ENCODE measurements at regions not wholly inside any gene's neighbourhood (a gene's known extent, or its start where the extent isn't known, plus 50 kb on each side); places are given as distances from the start of the nearest gene placed in this dataset.
A peak's percentile ranks its signal among the peaks of the same experiment; 100 is the strongest.
"Not testable (repeated sequence)": the region's sequence is repeated elsewhere in the genome, so short reads cannot be mapped to it uniquely, and the experiment has no call there.

GRCh38 chr1:70553567-70553956, 142.5 kb downstream of the CTH start:
- intact Hi-C loops (cut with DNase I) = no loop called here
- no peak for DNase-seq

GRCh38 chr1:70554341-70554740, 143.3 kb downstream of the CTH start:
- intact Hi-C loops (cut with DNase I) = no loop called here

GRCh38 chr1:70556541-70556940, 145.5 kb downstream of the CTH start:
- no peak for DNase-seq
- intact Hi-C loops (cut with DNase I) = no loop called here

More at GRCh38 chr1:70554341-70554740, 143.3 kb downstream of the CTH start:
- DNase-seq = no peak

DNA sequence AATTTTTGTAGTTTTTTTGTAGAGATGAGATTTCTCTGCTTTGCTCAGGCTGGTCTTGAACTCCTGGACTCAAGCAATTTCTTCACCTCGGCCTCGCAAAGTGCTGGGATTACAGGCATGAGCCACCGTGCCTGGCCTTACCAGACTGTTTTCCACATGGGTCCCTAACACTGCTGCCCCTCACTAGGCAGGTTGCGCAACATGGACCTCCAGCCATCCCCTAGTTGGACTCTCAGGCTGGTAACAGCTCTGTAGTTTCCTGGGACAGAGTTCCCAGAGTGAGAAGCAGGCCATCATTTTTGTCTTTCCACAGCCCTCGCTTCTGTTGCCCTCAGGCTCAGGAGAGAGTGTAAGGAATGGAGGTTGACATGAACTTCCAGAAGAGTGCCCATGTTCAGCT, 156.1 kb downstream of the CTH start:
- DNase-seq = peak in 1 of 10 donors; percentile 45
- intact Hi-C loops (cut with DNase I) = no loop called here

DNA sequence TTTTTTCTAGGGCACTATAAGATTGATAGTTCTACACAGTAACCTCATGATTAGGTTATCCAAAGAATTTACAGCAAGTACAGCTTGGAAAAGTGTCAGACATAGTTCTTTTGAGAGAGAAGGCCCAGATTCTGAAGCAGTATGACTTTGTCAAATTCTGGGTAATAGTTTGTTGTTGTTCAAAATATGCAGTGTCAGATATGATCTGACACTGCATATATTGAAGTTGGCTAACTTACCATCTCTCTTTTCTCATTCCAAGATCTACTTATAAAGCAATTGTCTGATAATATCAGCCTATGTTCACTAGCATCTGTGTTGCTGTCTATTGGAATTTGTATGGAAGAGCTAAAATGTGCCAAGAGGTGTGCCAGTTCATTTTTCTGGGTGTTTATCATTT, 160.1 kb downstream of the CTH start:
- no peak for DNase-seq
- intact Hi-C loops (cut with DNase I) = no loop called here

- DNase-seq = no peak
- intact Hi-C loops (cut with DNase I) = no loop called here
Measured at GRCh38 chr1:70573317-70573843, 162.3 kb downstream of the CTH start.

GRCh38 chr1:70581661-70582060, 170.6 kb downstream of the CTH start:
- intact Hi-C loops (cut with DNase I) = no loop called here
- no peak for DNase-seq

- intact Hi-C loops (cut with DNase I) = no loop called here
- DNase-seq = no peak
Measured at GRCh38 chr1:70583522-70583921, 172.5 kb downstream of the CTH start.

DNA sequence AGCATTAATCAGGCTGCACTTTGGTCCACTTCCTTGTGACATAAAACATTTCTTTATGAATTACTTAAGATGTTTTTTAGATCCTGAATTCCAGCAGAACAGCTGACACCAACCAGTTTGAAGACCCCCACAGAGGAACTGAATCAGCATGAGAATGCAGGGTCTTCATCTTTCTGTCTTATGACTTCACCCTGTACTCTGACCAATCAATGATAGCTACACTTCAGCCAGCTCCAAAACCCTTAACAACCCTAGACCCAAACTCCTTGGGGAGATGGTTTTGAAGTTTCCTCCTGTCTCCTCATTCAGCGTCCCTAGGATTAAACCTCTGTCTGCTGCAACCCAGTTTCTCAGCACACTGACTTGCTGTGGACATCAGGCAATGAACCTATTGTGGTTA, 175.0 kb downstream of the CTH start:
- intact Hi-C loops (cut with DNase I) = no loop called here
- no peak for DNase-seq

DNA sequence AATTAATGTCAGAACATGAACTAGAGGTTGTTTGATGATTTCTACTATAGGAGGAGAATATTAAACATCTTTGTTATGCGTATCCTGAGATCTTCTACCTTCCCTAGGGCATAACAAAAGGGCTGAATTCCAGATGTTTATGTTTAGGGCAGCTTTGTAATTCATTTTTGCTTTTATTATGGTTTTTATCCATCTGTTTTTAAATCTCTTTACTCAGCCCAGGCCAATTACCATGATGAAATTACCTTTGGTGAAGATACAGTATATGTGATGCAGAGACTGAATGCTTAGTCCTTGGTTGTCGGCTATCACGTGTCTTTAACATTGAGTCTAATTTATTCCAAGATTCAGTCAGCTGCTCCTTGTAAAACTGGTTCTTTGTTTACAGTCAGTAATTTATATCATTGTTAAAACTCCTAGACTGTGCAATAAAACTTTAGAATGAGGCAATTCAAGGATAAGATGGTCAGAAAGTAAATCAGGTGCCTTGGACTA, 176.9 kb downstream of the CTH start:
- intact Hi-C loops (cut with DNase I) = no loop called here
- DNase-seq = no peak

GRCh38 chr1:70593551-70593950, 182.5 kb downstream of the CTH start:
- DNase-seq; intact Hi-C loops (cut with DNase I): not testable (repeated sequence)

- intact Hi-C loops (cut with DNase I) = no loop called here
Measured at GRCh38 chr1:70608815-70609214, 197.7 kb downstream of the CTH start.

DNA sequence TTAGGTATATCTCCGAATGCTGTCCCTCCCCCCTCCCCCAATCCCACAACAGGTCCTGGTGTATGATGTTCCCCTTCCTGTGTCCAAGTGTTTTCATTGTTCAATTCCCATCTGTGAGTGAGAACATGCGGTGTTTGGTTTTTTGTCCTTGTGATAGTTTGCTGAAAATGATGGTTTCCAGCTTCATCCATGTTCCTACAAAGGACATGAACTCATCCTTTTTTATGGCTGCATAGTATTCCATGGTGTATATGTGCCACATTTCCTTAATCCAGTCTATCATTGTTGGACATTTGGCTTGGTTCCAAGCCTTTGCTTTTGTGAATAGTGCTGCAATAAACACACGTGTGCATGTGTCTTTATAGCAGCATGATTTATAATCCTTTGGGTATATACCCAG, 199.1 kb downstream of the CTH start:
- intact Hi-C loops (cut with DNase I) = not testable (repeated sequence)

More at GRCh38 chr1:70608815-70609214, 197.7 kb downstream of the CTH start:
- no peak for DNase-seq

DNA sequence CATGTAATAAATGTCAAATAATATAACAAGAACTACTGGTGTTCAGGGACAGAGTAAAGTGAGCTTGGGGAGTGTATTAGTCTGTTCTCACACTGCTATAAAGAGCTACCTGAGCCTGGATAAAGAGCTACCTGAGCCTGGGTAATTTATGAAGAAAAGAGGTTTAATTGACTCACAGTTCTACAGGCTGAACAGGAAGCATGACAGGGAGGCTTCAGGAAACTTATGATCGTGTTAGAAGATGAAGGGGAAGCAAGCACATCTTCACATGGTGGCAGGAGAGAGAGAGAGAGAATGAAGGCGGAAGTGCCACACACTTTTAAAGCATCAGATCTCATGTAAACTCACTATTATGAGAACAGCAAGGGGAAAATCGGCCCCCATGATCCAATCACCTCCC, 205.9 kb downstream of the CTH start:
- intact Hi-C loops (cut with DNase I) = no loop called here

More for the DNA sequence above, 199.1 kb downstream of the CTH start:
- not testable (repeated sequence) for DNase-seq

DNA sequence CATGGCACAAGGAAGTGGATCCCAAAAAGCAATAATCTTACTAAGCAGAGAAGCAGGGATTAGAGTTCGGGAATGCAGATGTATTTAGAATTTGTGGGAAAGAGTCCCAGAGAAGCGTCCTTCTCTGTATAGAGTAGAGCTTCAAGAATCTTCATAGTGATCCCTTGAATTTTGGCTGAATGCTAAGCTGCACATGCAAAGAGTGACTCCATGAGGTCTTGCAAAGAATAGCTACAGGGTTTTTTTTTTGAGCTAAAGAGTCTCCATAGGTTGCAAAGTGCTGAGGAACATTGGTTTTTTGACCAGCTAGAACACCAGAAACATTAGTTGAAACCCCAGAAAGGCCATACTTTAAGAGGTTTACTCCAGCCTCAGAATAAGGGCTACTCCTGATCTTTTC, 206.7 kb downstream of the CTH start:
- intact Hi-C loops (cut with DNase I) = no loop called here
- no peak for DNase-seq

More for the DNA sequence above, 205.9 kb downstream of the CTH start:
- DNase-seq = no peak

DNA sequence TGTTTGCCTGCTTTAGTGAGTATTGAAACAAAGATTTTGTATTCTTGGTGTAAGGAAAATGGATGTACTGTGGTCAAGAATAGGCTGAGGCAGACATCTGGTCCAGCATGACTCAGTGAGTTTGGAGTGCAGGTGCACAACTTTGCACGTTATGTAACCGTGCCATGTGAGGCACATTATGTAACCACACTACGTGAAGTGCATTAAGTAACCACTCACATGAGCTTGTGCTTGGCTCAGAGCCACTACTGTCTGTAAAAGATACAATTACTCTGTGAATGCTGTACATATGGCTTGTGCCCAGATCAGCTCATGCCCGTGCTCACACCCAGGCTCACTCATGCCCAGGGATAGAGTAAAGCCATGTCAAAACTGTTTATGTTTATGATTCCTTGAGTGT, 216.8 kb downstream of the CTH start:
- DNase-seq = peak in 1 of 10 donors; percentile 14
- intact Hi-C loops (cut with DNase I) = no loop called here

GRCh38 chr1:70628973-70629372, 217.9 kb downstream of the CTH start:
- intact Hi-C loops (cut with DNase I) = no loop called here
- no peak for DNase-seq

DNA sequence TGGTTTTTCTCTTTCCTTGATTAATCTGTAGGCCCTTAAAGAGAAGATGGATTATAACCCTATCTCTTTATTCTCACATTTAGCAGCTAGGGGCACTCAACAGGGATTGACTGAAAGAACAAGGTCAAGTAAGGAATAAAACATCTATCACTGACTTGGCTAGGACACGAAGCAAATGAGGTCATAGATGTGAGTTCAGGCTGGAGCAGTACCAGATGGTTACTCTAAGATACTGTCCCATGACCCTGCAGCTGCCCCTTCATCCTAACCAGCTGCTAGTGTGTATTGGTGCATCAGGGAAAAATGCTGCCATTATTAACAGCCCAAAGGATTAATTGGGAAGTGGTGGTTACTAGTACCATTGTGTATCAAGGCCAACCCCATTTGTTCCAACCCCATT, 221.9 kb downstream of the CTH start:
- DNase-seq = no peak
- intact Hi-C loops (cut with DNase I) = no loop called here

- DNase-seq = no peak
- intact Hi-C loops (cut with DNase I) = no loop called here
Measured at GRCh38 chr1:70635868-70636267, 224.8 kb downstream of the CTH start.

DNA sequence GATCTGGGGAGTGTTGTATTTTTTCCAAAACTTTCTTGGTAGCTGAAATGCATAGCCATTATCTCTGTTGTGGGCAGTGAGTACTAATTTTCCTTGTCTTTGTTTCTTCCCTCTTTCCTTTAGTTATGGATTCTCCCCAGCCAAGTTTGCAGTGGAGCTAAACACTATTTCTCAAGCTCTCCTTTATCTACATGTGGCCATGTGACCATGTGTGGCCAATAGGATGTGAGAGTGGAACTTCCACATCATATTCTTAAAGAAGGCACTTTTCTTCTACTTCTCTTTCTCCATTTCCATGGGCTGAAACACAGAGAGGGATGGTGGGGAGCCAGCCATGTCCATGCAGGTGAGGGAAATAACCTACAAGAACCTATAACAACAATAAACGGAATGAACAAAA, 230.8 kb downstream of the CTH start:
- no peak for DNase-seq
- intact Hi-C loops (cut with DNase I) = no loop called here

- DNase-seq = no peak
- intact Hi-C loops (cut with DNase I) = no loop called here
Measured at GRCh38 chr1:70656361-70656760, 245.3 kb downstream of the CTH start.

- no peak for DNase-seq
- intact Hi-C loops (cut with DNase I) = no loop called here
Measured at GRCh38 chr1:70659891-70660290, 248.8 kb downstream of the CTH start.
